Upper lobe of left lung (tissue), 4 donors: ENCODE measurements at regions not wholly inside any gene's neighbourhood (a gene's known extent, or its start where the extent isn't known, plus 50 kb on each side); places are given as distances from the start of the nearest gene placed in this dataset.

Source experiments
- EP300 ChIP-seq, 4 donors: sonication (generic); formaldehyde crosslinking; IDR thresholded peaks; one replicate each; pipeline ENCODE4 v1.5.1; 2017; ENCODE audit warnings: antibody characterized with exemption in 4 of 4, control low read depth in 2 of 4
- POLR2A ChIP-seq, 4 donors: fragments of 450-650 bp; IDR thresholded peaks; one replicate each; pipeline ENCODE4 v1.5.1; 2016 to 2017; ENCODE audit warnings: antibody characterized with exemption in 4 of 4, mild to moderate bottlenecking in 2 of 4
- POLR2AphosphoS5 ChIP-seq, 2 donors: sonication (generic); formaldehyde crosslinking; IDR thresholded peaks; one replicate each; pipeline ENCODE4 v1.5.1; 2017; ENCODE audit warnings: antibody characterized with exemption in 2 of 2
- TF ChIP-seq, protein P1 (sequence below), 6 experiments: fragments of 450-650 bp in 4 of 6; fragments of 200-600 bp in 2 of 6; sonication (generic) in 2 of 6; IDR thresholded peaks; one replicate each; pipeline ENCODE4 v1.5.1; 2016 to 2019; ENCODE audit warnings: antibody characterized with exemption in 6 of 6

DNA sequence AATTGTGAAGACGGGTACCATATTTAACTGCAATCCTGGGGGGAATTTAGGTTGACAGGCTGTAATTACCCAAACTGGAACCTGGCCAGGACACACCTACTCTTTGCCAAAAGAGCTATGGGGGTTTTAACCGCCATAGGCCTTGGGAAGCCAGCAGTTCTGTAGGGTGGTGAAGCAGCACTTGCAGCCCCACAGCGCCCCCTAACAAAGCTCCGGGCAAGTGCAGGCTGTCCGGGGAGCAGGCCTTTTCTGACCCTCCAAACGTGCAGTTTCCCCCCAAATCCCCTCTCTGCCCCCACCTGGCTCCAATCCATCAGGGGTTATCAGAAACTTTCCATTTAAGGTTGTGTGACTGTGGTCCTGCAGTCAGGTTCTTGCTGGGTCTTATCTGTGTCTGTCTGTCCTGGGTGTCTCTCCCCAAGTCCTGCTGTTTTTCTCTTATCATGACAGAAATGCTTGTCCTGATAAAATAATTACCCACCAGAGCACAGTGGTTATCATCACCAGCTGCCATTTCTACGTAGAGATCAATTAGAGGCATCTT lies 350.9 kb downstream of the MID1IP1 start:
- TF ChIP-seq, protein P1, sequence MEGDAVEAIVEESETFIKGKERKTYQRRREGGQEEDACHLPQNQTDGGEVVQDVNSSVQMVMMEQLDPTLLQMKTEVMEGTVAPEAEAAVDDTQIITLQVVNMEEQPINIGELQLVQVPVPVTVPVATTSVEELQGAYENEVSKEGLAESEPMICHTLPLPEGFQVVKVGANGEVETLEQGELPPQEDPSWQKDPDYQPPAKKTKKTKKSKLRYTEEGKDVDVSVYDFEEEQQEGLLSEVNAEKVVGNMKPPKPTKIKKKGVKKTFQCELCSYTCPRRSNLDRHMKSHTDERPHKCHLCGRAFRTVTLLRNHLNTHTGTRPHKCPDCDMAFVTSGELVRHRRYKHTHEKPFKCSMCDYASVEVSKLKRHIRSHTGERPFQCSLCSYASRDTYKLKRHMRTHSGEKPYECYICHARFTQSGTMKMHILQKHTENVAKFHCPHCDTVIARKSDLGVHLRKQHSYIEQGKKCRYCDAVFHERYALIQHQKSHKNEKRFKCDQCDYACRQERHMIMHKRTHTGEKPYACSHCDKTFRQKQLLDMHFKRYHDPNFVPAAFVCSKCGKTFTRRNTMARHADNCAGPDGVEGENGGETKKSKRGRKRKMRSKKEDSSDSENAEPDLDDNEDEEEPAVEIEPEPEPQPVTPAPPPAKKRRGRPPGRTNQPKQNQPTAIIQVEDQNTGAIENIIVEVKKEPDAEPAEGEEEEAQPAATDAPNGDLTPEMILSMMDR (IDR thresholded peaks at IDR 0.05): peak in 5 of 6 experiments; percentile 24 to 52 (median 30)
- TF ChIP-seq POLR2A (IDR thresholded peaks at IDR 0.05): no peak
- TF ChIP-seq EP300 (IDR thresholded peaks at IDR 0.05): no peak
- TF ChIP-seq POLR2AphosphoS5 (IDR thresholded peaks at IDR 0.05): no peak
